NT2/D1 (cell line): ENCODE measurements at regions not wholly inside any gene's neighbourhood (a gene's known extent, or its start where the extent isn't known, plus 50 kb on each side); places are given as distances from the start of the nearest gene placed in this dataset.
A peak's percentile ranks its signal among the peaks of the same experiment; 100 is the strongest.

Source experiments
- DNase-seq: peaks from one replicate; pipeline ENCODE4 v3.0.0-alpha.2; 2011; ENCODE audit warnings: low read depth, low spot score
- H3K27me3 ChIP-seq: 2 replicates; pipeline ENCODE4 v1.6.0; 2011; ENCODE audit warnings: mild to moderate bottlenecking; ENCODE audit not compliant: insufficient read length, insufficient read depth
- H3K36me3 ChIP-seq: 2 replicates; pipeline ENCODE4 v1.6.1; 2011; ENCODE audit warnings: mild to moderate bottlenecking, low read length, mixed read lengths; ENCODE audit not compliant: insufficient read depth, insufficient read length
- H3K4me1 ChIP-seq: 2 replicates; pipeline ENCODE4 v1.5.1; 2011; ENCODE audit not compliant: insufficient read depth, insufficient read length
- H3K4me3 ChIP-seq: 2 replicates; pipeline ENCODE4 v1.5.1; 2011; ENCODE audit warnings: low read depth; ENCODE audit not compliant: insufficient read length
- H3K9ac ChIP-seq: 2 replicates; pipeline ENCODE4 v1.6.0; 2011; ENCODE audit warnings: low read depth; ENCODE audit not compliant: insufficient read length
- H3K9me3 ChIP-seq: 2 replicates; pipeline ENCODE4 v1.5.1; 2011; ENCODE audit warnings: mild to moderate bottlenecking, low read length; ENCODE audit not compliant: insufficient read depth
- SUZ12 ChIP-seq: IDR thresholded peaks from 2 replicates; pipeline ENCODE4 v1.6.1; 2011; ENCODE audit not compliant: insufficient read length, insufficient read depth; ENCODE audit errors: extremely low read depth
- YY1 ChIP-seq: IDR thresholded peaks from 2 replicates; pipeline ENCODE4 v1.6.1; 2011; ENCODE audit not compliant: insufficient read length, insufficient read depth
- ZNF274 ChIP-seq: IDR thresholded peaks from 2 replicates; pipeline ENCODE4 v1.6.1; 2011; ENCODE audit warnings: mild to moderate bottlenecking, low read depth, low read length

DNA sequence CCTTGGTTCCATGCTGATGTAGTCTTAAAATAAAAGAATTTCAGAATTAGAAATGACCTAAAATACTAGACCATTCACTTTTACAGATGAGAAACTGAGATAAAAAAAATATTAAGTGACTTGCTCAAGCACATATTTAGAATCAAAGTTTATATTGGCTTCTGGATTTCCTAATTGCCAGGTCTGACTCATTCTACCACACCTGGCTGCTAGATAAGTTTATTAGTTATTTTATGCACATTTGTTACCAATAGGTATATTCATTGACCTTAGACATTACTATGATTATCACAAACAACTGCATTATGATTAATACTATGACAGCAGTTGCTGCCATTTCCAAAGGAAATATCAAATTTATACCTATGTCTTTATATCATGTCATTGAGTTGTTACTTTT, 497.5 kb downstream of the RWDD3 start:
- Histone ChIP-seq H3K4me3 (no peak overlapping the region), H3K36me3 (no peaks in the 10 kb centered on the region), H3K27me3 (no peaks in the 10 kb centered on the region), H3K9ac (no peak overlapping the region), H3K9me3 (no peaks in the 10 kb centered on the region), H3K4me1 (no peaks in the 10 kb centered on the region)
- DNase-seq = no peak
- TF ChIP-seq SUZ12 (no peak), YY1 (no peak), ZNF274 (no peak)

DNA sequence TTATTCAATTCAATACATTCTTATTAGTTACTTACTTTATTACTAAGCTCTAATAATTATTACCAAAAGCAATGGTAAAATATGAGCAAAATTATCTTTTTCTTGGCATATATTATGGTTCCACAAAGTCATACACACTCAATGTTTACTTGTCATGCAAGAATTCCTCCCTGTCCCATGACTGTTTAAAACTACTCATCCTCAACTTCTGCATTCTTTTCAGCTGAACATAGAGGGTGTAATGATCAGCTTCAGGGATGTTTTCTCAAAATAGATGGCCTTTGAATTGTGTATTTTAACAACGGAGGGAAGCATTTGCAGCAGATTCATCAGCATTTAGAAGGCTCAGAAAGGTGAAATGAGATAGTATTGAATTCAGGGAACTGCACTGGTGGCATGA, 499.0 kb downstream of the RWDD3 start:
- Histone ChIP-seq H3K9me3 (0 out of 2 replicates have a peak, but pooled peaks cover 3% of the 10 kb centered on the region), H3K27me3 (no peaks in the 10 kb centered on the region), H3K36me3 (no peaks in the 10 kb centered on the region), H3K4me3 (no peak overlapping the region), H3K4me1 (no peaks in the 10 kb centered on the region), H3K9ac (no peak overlapping the region)
- TF ChIP-seq ZNF274 (no peak), YY1 (no peak), SUZ12 (no peak)
- DNase-seq = no peak

DNA sequence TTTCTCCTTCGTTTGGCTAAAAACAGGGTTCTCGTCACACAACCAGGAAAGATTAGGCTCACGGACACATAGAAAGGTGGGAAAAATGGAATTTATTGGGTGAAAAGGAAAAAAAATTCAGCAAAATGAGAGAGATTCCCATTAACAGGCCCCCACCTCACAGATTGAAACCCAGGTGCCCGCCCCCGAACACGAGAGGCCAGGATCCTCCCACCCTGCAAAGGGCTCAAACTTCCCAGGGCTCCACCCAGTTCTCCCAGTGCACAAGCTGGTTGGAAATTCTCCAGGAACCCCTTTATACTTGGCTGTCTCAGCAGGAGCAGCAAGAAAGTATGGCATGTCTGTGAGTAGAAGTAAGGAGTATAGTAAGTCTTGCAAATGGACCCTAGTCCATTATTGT, 499.7 kb downstream of the RWDD3 start:
- H3K4me3 ChIP-seq = no peak overlapping the region
- no peak overlapping the region for H3K9ac ChIP-seq
- no peaks in the 10 kb centered on the region for H3K4me1 ChIP-seq
- H3K9me3 ChIP-seq = 0 out of 2 replicates have a peak, but pooled peaks cover 3% of the 10 kb centered on the region
- TF ChIP-seq SUZ12 = no peak
- TF ChIP-seq YY1 = no peak
- no peak for TF ChIP-seq ZNF274
- no peaks in the 10 kb centered on the region for H3K36me3 ChIP-seq
- H3K27me3 ChIP-seq = no peaks in the 10 kb centered on the region
- DNase-seq = no peak

DNA sequence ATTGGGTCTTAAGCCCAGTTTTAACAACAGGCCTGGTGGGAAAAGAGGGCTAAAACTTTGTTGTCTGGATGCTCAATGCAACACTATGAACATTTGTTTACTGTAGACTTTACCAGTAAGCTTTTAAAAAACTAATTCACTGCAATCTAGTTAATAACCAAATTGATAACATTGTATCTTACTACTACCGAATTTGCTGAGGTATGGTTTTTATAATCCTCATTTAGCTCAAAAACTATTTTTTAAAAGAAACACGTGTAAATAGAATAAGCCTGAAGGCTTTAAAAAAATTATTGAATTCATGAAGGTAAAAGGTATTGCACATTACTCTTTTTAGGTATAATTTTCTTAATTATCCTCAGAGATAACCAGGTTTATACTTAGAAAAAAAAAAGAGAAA, 500.6 kb downstream of the RWDD3 start:
- Histone ChIP-seq H3K36me3 (no peaks in the 10 kb centered on the region), H3K9me3 (0 out of 2 replicates have a peak, but pooled peaks cover 3% of the 10 kb centered on the region), H3K9ac (no peak overlapping the region), H3K4me1 (no peaks in the 10 kb centered on the region), H3K4me3 (no peak overlapping the region), H3K27me3 (no peaks in the 10 kb centered on the region)
- TF ChIP-seq YY1 (no peak), SUZ12 (no peak), ZNF274 (no peak)
- DNase-seq = no peak

DNA sequence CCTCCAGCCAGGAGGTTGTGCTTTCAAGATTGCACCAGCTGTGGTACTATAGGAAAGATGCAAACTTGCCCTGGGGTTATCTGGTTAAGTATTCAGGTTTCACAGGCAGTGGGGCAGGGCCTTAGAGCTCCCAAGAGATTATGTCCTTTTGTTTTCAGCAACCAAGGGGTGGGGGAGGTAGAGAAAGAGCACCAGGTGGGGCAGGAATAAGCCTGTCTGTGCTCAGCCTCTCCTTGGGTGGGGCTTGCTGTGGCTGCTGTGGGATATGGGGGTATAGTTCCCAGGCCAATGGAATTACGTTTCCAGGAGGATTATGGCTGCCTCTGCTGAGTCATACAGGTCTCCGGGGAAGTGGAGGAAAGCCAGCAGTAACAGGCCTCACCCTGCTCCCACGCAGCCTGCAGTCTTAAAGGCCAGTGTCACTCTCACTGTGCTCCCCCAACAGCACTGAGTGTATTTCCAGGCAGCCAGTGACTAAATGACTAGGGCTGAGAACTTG, 508.6 kb downstream of the RWDD3 start:
- peaks cover 5% of the 10 kb centered on the region; the same call in 1 of the 2 replicates for H3K9me3 ChIP-seq
- H3K4me1 ChIP-seq = no peaks in the 10 kb centered on the region
- H3K4me3 ChIP-seq = peak overlapping the region; percentile 13
- no peaks in the 10 kb centered on the region for H3K27me3 ChIP-seq
- no peaks in the 10 kb centered on the region for H3K36me3 ChIP-seq
- DNase-seq = peak; percentile 74
- no peak for TF ChIP-seq ZNF274
- TF ChIP-seq YY1 = peak; percentile 37
- H3K9ac ChIP-seq = peak overlapping the region; percentile 63

DNA sequence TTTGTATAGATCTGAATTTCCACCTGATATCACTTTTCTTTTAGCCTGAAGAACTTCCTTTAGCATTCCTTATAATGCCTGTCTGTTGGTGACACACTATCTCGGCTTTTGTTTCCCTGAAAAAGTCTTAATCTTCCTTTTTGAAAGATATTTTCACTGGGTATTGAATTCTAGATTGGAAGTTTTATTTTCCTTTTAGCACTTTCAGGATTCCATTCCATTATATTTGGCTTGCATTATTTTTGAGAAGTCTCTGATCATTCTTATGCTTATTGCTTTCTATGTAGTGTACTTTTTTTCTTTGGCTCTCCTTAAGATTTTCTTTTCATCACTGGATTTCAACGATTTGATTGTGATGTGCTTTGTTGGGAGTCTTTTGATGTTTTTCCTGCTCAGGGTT, 510.7 kb downstream of the RWDD3 start:
- H3K9ac ChIP-seq = no peak overlapping the region
- no peaks in the 10 kb centered on the region for H3K36me3 ChIP-seq
- TF ChIP-seq ZNF274 (no peak), SUZ12 (no peak), YY1 (no peak)

DNA sequence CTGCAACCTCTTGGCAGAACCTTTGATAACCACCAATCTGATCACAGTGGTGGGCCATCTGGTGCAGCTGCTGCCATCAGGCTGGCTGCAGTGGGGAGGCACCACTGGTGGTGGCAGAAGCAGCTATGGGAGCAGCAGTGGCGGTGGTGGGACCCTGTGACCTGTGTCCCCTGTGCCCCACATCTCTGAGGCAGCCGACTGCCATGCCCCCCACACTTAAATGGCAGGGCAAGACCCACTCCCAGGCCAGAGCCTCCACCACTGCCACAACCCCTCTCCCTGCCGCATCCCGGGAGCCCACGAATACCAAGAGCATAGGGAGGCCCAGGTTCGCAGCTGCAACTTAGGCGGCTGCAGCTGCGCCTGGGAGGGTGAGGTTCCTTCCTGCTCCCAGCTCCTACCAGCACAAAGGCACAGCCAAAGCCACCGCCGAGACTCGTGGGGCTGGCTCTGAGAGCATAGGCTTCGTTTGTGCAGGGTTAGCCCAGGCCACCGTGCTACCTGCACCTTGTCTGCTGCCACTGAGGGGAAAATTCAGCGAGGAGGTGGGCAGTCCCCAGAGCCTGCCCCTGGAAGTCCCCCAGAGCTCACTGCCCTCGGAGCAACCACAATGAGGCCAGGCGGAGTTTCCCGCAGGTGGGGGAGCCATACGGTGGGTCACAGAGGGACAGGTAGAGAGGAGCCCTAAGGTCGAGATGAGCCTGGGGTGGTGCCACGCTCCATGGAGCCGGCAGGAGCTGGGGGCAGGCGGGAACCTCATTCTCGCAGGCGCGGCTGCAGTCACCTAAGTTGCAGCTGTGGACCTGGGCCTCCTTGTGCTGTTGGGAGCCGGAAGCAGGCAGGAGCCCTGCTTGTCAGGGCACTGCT, 518.7 kb downstream of the RWDD3 start:
- Histone ChIP-seq H3K27me3 (no peaks in the 10 kb centered on the region), H3K4me3 (no peak overlapping the region), H3K9me3 (peaks cover 25% of the 10 kb centered on the region), H3K9ac (no peak overlapping the region), H3K36me3 (no peaks in the 10 kb centered on the region), H3K4me1 (no peaks in the 10 kb centered on the region)
- DNase-seq = no peak
- TF ChIP-seq SUZ12 = no peak
- TF ChIP-seq YY1 = no peak
- no peak for TF ChIP-seq ZNF274

More for the DNA sequence above, 510.7 kb downstream of the RWDD3 start:
- Histone ChIP-seq H3K4me3 (no peak overlapping the region), H3K4me1 (no peaks in the 10 kb centered on the region), H3K9me3 (peaks cover 5% of the 10 kb centered on the region; the same call in 1 of the 2 replicates), H3K27me3 (no peaks in the 10 kb centered on the region)
- DNase-seq = no peak
